H9 (cell line): ENCODE measurements at regions not wholly inside any gene's neighbourhood (a gene's known extent, or its start where the extent isn't known, plus 50 kb on each side); places are given as distances from the start of the nearest gene placed in this dataset.

Source experiments
- DNase-seq: peaks from one replicate; pipeline ENCODE4 v3.0.0-alpha.2; 2017
- H2AFZ ChIP-seq: one replicate; pipeline ENCODE4 v1.6.1; 2013; ENCODE audit warnings: mild to moderate bottlenecking, low read length, control low read depth, moderate library complexity
- H2AK5ac ChIP-seq: 2 replicates; pipeline ENCODE4 v1.6.1; 2013; ENCODE audit warnings: low read length, control low read depth, mixed read lengths; ENCODE audit not compliant: insufficient read length
- H2BK120ac ChIP-seq: one replicate; pipeline ENCODE4 v1.6.1; 2013; ENCODE audit warnings: low read depth, mild to moderate bottlenecking, low read length, control low read depth, inconsistent platforms; ENCODE audit not compliant: poor library complexity, severe bottlenecking
- H2BK12ac ChIP-seq: 2 replicates; pipeline ENCODE4 v1.6.1; 2013; ENCODE audit warnings: low read length, control low read depth, mixed read lengths, low read depth; ENCODE audit not compliant: insufficient read length
- H2BK15ac ChIP-seq: 2 replicates; pipeline ENCODE4 v1.6.1; 2013; ENCODE audit warnings: low read depth, low read length, control low read depth
- H2BK20ac ChIP-seq: one replicate; pipeline ENCODE4 v1.6.1; 2013; ENCODE audit warnings: low read depth, mild to moderate bottlenecking, low read length, control low read depth, inconsistent platforms; ENCODE audit not compliant: poor library complexity, severe bottlenecking
- H2BK5ac ChIP-seq: 2 replicates; pipeline ENCODE4 v1.6.1; 2013; ENCODE audit warnings: low read length, control low read depth, mixed read lengths; ENCODE audit not compliant: insufficient read length
- H3K14ac ChIP-seq: 2 replicates; pipeline ENCODE4 v1.6.1; 2013; ENCODE audit warnings: low read length, control low read depth; ENCODE audit not compliant: insufficient read depth
- H3K18ac ChIP-seq: 2 replicates; pipeline ENCODE4 v1.6.1; 2013; ENCODE audit warnings: low read depth, mild to moderate bottlenecking, mixed read lengths, low read length, control low read depth; ENCODE audit not compliant: insufficient read length
- H3K23ac ChIP-seq: 2 replicates; pipeline ENCODE4 v1.6.1; 2013; ENCODE audit warnings: low read length, control low read depth, mixed read lengths, low read depth; ENCODE audit not compliant: insufficient read length
- H3K23me2 ChIP-seq: 2 replicates; pipeline ENCODE4 v1.6.1; 2013; ENCODE audit warnings: low read depth, mild to moderate bottlenecking, mixed read lengths, low read length, control low read depth; ENCODE audit not compliant: insufficient read length, poor library complexity, severe bottlenecking
- H3K27ac ChIP-seq: 2 replicates; pipeline ENCODE4 v1.5.1; 2013; ENCODE audit warnings: low read length, control low read depth, mixed read lengths, low read depth; ENCODE audit not compliant: insufficient read length
- H3K27me3 ChIP-seq: 2 replicates; pipeline ENCODE4 v1.6.1; 2013; ENCODE audit warnings: low read length, control low read depth, inconsistent platforms; ENCODE audit not compliant: insufficient read depth
- H3K4ac ChIP-seq: 2 replicates; pipeline ENCODE4 v1.6.1; 2013; ENCODE audit warnings: low read depth, mild to moderate bottlenecking, control low read depth, inconsistent platforms, low read length, moderate library complexity
- H3K4me1 ChIP-seq: 2 replicates; pipeline ENCODE4 v1.6.1; 2013; ENCODE audit warnings: low read length, control low read depth, inconsistent platforms; ENCODE audit not compliant: insufficient read depth
- H3K4me2 ChIP-seq: 2 replicates; pipeline ENCODE4 v1.6.1; 2013; ENCODE audit warnings: low read length, control low read depth, mixed read lengths; ENCODE audit not compliant: insufficient read length, insufficient read depth
- H3K56ac ChIP-seq: 2 replicates; pipeline ENCODE4 v1.6.1; 2013; ENCODE audit warnings: low read depth, mild to moderate bottlenecking, mixed read lengths, low read length, control low read depth; ENCODE audit not compliant: insufficient read length
- H3K79me1 ChIP-seq: 2 replicates; pipeline ENCODE4 v1.6.1; 2013; ENCODE audit warnings: low read depth, mild to moderate bottlenecking, moderate library complexity, low read length, control low read depth, inconsistent platforms; ENCODE audit not compliant: insufficient read depth, poor library complexity, severe bottlenecking
- H3K79me2 ChIP-seq: 2 replicates; pipeline ENCODE4 v1.6.1; 2013; ENCODE audit warnings: low read length, control low read depth, inconsistent platforms; ENCODE audit not compliant: insufficient read depth
- H3K9ac ChIP-seq: 2 replicates; pipeline ENCODE4 v1.6.1; 2013; ENCODE audit warnings: low read length, control low read depth, mixed read lengths; ENCODE audit not compliant: insufficient read length; ENCODE audit errors: extremely low read depth
- H3K9me3 ChIP-seq: one replicate; pipeline ENCODE4 v1.6.1; 2013; ENCODE audit warnings: low read depth, low read length, inconsistent platforms; ENCODE audit not compliant: control insufficient read depth
- H3T11ph ChIP-seq: one replicate; pipeline ENCODE4 v1.6.1; 2013; ENCODE audit warnings: mild to moderate bottlenecking, low read length, control low read depth, inconsistent platforms
- H4K20me1 ChIP-seq: one replicate; pipeline ENCODE4 v1.6.1; 2013; ENCODE audit not compliant: control insufficient read depth, insufficient read length, insufficient read depth
- H4K5ac ChIP-seq: 2 replicates; pipeline ENCODE4 v1.6.1; 2013; ENCODE audit warnings: low read depth, mild to moderate bottlenecking, mixed read lengths, low read length, control low read depth; ENCODE audit not compliant: insufficient read length
- H4K8ac ChIP-seq: replicated peaks from 2 replicates; pipeline ENCODE4 v1.6.1; 2013; ENCODE audit warnings: low read length, control low read depth, mixed read lengths, low read depth; ENCODE audit not compliant: insufficient read length
- H4K91ac ChIP-seq: 2 replicates; pipeline ENCODE4 v1.6.1; 2013; ENCODE audit warnings: low read depth, mild to moderate bottlenecking, moderate library complexity, mixed read lengths, low read length, control low read depth; ENCODE audit not compliant: insufficient read length
- H3K27ac Mint-ChIP-seq, 3 experiments: 2 replicates in 2 of 3; 3 replicates in 1 of 3; pipeline ENCODE4 v1.8.0; 2020 to 2021; ENCODE audit warnings: mixed read lengths in 3 of 3, mild to moderate bottlenecking in 1 of 3, moderate library complexity in 1 of 3
- H3K27me3 Mint-ChIP-seq: 2 replicates; pipeline ENCODE4 v1.8.0; 2021; ENCODE audit warnings: low read depth, mild to moderate bottlenecking, moderate library complexity, mixed read lengths
- H3K36me3 Mint-ChIP-seq, 3 experiments: 2 replicates in 2 of 3; 3 replicates in 1 of 3; pipeline ENCODE4 v1.8.0; 2020 to 2021; ENCODE audit warnings: low read depth in 3 of 3, mixed read lengths in 3 of 3; ENCODE audit not compliant: insufficient read depth in 1 of 3
- H3K4me1 Mint-ChIP-seq, 2 experiments: 2 replicates each; pipeline ENCODE4 v1.8.0; 2020; ENCODE audit warnings: mixed read lengths in 2 of 2
- H3K4me3 Mint-ChIP-seq, 2 experiments: 2 replicates in 1 of 2; 3 replicates in 1 of 2; pipeline ENCODE4 v1.8.0; 2020 to 2021; ENCODE audit warnings: mild to moderate bottlenecking in 2 of 2, mixed read lengths in 2 of 2, moderate library complexity in 1 of 2
- H3K9me3 Mint-ChIP-seq, 2 experiments: 2 replicates in 1 of 2; 3 replicates in 1 of 2; pipeline ENCODE4 v1.8.0; 2020; ENCODE audit warnings: mild to moderate bottlenecking in 2 of 2, mixed read lengths in 2 of 2, moderate library complexity in 1 of 2
- WGBS: extraction: QIAGEN DNeasy Blood & Tissue Kit; methylation state at CpG from one replicate; pipeline ENCODE4 v1.1.7; 2013; ENCODE audit warnings: missing lambda C conversion rate, low lambda C conversion rate, mixed read lengths; ENCODE audit not compliant: insufficient read length; ENCODE audit errors: extremely low coverage; 5-methylcytosine and 5-hydroxymethylcytosine counted together
- TF ChIP-seq, protein P1 (sequence below): fragments of 200-600 bp; sonication (generic); conservative IDR thresholded peaks from 3 replicates; pipeline ENCODE4 v1.8.0; 2021; ENCODE audit warnings: antibody characterized with exemption, mild to moderate bottlenecking

DNA sequence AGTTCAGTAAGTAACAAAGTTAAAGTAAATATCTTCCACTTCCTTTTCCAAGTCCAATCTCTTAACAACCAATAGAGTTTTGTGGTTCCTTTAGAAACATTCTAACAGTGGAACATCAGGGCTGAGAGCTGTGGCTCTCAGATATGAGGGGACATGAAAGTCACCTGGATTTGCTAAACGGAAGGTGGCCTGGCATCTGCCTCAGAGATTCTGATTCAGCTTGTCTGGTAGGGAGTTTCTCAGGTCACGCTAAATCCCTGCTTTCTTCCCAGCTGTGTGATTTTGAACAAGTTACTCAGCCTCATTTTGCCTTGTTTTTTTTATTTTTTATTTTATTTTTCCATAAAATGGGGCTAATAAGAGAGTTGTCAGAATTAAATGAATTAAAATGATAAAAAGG is 411.0 kb upstream of the CDH11 start:
- Histone ChIP-seq H4K91ac (no peak overlapping the region), H3K56ac (no peak overlapping the region), H2BK12ac (no peak overlapping the region), H2BK120ac (no peak overlapping the region), H3K4me2 (no peak overlapping the region), H3K9ac (no peak overlapping the region), H4K20me1 (no peaks in the 10 kb centered on the region), H3K79me2 (no peaks in the 10 kb centered on the region), H2BK15ac (no peak overlapping the region), H4K8ac (no peak overlapping the region), H3K14ac (no peak overlapping the region), H3K18ac (no peak overlapping the region), H2AK5ac (no peak overlapping the region), H2AFZ (no peak overlapping the region), H3K23ac (no peak overlapping the region), H3K4me1 (no peaks in the 10 kb centered on the region), H3K4ac (no peak overlapping the region), H2BK5ac (no peak overlapping the region), H3K27ac (no peak overlapping the region), H4K5ac (no peak overlapping the region), H3K9me3 (no peaks in the 10 kb centered on the region), H3T11ph (no peak overlapping the region), H3K27me3 (no peaks in the 10 kb centered on the region), H3K23me2 (no peaks in the 10 kb centered on the region), H2BK20ac (no peak overlapping the region), H3K79me1 (no peaks in the 10 kb centered on the region)
- no peak overlapping the region for H3K4me3 Mint-ChIP-seq
- H3K27me3 Mint-ChIP-seq: peaks cover 2% of the 10 kb centered on the region; the same call in 1 of the 2 replicates
- H3K4me1 Mint-ChIP-seq: no peaks in the 10 kb centered on the region
- no peaks in the 10 kb centered on the region; a peak in 1 of 5 replicates for H3K9me3 Mint-ChIP-seq
- no peak for DNase-seq
- WGBS: no CpG with 5 or more reads among the region's 2 CpGs
- H3K27ac Mint-ChIP-seq: no peak overlapping the region; a peak in 1 of 7 replicates
- TF ChIP-seq, protein P1, sequence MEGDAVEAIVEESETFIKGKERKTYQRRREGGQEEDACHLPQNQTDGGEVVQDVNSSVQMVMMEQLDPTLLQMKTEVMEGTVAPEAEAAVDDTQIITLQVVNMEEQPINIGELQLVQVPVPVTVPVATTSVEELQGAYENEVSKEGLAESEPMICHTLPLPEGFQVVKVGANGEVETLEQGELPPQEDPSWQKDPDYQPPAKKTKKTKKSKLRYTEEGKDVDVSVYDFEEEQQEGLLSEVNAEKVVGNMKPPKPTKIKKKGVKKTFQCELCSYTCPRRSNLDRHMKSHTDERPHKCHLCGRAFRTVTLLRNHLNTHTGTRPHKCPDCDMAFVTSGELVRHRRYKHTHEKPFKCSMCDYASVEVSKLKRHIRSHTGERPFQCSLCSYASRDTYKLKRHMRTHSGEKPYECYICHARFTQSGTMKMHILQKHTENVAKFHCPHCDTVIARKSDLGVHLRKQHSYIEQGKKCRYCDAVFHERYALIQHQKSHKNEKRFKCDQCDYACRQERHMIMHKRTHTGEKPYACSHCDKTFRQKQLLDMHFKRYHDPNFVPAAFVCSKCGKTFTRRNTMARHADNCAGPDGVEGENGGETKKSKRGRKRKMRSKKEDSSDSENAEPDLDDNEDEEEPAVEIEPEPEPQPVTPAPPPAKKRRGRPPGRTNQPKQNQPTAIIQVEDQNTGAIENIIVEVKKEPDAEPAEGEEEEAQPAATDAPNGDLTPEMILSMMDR: no peak
- peaks cover 0 to 3% (median 0%) of the 10 kb centered on the region in 3 experiments; a peak in 1 of 7 replicates for H3K36me3 Mint-ChIP-seq
